ENCODE measurements at regions not wholly inside any gene's neighbourhood (a gene's known extent, or its start where the extent isn't known, plus 50 kb on each side); places are given as distances from the start of the nearest gene placed in this dataset.
"Not testable (repeated sequence)": the region's sequence is repeated elsewhere in the genome, so short reads cannot be mapped to it uniquely, and the experiment has no call there.

DNA sequence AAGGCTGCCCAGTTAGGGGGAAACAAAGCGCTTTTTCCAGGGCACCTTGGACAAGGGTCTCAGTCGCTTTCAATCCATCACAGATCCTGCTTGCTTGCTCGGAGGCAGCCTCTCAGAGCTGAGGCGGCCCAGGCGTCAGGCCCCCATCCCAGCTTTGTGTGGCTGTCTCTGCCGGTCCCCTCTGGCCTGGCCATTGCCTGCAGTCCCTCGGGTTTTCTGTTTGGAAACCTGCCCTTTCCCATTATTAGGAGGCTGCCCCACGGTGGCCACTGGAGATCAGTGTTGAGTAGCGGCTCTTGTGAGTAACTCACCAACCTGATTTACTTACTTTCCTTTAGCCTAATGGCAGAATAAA, 216.1 kb downstream of the GLRX3 start:
- no peak for DNase-seq

DNA sequence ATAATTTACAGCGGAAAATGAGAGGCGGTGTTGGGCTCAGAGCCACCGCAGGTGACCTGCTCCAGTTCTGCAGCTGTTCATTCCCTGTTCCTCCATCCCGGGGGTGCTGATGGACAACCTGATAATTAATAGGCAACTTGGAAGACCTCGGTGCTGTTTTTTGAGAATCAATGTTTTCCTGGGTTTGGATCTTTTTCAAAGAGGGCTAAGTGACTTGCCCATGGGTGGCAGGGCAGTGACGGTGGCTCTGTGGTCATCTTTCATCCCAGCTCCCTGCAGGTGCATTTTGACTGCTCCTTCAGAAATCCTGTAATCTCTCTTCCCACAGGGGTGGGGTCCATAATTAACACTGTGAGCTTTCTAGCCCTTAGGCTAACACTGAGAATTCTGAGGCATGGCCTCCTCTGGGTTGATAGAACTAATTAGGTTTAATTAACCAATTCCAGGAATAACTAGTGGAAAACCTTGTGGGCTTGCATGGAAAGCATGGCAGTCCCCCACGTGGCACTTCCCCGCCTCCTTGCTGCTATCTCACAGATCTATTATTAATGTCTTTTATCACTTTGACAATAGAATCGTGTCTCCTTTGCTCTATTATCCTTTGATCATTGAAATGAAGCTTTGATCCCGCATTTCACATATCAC, 217.9 kb downstream of the GLRX3 start:
- no peak for DNase-seq

DNA sequence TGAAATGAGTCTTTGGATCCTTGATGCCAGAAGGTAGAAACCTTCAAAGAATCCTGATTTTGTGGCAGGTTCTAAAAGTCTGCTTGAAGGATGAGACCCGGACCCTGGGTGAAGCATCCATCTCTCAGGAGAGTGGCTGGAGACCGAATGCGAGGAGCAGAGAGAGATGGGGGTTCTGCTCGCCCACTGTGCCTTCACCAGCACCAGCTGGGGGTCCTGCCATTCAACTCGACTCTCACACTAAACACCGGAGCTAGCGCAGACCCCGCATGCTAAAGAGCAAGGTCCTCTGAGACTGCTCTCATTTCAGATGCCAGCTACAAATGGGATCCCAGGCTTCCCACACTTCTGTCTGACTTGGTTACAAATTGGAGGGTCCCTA, 218.4 kb downstream of the GLRX3 start:
- no peak for DNase-seq

DNA sequence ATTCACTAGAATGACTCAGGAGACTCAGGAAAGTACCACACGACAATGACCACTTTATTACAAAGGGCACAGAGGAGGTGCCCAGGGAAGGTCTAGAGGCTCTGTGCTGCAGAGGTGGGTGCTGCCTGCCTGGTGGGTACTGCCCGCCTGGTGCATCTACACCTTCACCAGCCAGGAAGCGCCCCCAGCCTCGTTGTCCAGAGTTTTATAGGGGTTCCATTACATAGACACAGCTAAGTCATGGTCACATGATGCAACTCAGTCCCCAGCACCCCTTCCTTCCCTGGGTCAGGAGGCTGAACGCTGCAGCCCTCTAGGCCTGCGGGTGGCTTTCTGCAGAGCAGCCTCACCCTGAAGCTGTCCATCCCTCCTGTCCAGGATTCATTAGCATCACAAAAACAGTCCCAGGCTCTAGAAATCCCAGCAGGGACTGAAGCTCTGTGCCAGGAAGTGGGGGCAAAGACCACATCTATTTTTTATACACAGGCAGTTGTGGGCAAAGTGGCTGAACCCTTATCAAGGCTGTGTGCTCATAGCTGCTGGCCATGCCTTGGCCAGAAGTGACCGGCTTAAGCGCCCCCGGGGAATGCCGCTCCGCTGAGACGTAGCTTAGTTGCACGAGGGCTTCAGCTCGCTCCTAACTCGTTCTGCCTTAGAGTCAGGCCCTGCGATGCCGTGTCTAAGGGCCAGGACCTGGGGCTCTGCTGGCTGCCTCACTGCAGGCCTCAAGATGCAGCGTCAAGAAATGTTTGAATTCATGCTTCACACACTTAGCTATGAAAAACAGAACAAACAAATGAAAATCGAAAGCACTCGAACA, 219.0 kb downstream of the GLRX3 start:
- no peak for DNase-seq

DNA sequence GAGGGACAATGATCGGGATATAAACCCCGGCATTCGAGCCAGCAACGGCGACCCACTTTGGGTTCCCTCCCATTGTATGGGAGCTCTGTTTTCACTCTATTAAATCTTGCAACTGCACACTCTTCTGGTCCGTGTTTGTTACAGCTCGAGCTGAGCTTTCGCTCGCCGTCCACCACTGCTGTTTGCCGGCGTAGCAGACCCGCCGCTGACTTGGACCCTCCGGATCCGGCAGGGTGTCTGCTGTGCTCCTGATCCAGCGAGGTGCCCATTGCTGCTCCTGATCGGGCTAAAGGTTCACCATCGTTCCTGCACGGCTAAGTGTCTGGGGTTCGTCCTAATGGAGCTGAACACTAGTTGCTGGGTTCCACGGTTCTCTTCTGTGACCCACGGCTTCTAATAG, 220.2 kb downstream of the GLRX3 start:
- not testable (repeated sequence) for DNase-seq

DNA sequence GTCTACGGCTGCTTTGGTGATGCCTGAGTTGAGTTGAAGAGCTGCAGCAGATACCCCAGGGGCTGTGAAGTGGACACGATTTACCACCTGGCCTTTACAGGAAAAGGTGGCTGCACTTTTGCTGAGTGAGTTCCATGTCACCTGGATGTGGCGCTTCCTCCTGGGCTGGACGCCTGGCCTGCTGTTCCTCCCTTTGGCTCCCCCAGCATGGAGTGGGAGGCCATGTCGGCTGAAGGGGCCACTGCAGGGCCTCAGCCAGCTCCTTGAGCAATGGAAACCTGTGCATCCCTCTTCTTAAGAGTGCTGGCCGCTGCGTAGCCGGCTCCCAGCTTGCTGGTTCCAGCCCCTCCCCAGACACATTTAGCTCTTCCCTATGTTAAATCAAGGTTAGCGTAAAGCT, 221.0 kb downstream of the GLRX3 start:
- DNase-seq: no peak

DNA sequence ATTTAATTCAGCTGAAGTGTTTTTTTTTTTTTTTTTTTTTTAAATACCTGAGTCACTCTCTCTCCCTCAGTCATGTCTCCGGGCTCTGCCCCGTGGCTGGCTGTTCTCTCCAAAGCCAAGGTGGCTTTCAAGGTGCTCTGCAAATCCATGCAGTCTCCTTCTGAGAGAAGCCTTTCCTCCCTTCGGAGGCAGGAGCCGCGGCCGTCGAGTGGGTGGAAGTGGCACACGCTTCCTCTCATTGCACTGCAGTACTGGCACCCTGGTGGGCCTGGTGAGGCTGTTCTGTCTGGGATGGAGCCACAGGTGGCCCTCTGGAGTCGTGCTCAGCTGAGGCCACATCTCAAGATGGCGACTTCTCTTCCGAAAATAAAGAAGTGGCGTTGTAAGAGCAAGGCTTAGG, 221.8 kb downstream of the GLRX3 start:
- DNase-seq: no peak

DNA sequence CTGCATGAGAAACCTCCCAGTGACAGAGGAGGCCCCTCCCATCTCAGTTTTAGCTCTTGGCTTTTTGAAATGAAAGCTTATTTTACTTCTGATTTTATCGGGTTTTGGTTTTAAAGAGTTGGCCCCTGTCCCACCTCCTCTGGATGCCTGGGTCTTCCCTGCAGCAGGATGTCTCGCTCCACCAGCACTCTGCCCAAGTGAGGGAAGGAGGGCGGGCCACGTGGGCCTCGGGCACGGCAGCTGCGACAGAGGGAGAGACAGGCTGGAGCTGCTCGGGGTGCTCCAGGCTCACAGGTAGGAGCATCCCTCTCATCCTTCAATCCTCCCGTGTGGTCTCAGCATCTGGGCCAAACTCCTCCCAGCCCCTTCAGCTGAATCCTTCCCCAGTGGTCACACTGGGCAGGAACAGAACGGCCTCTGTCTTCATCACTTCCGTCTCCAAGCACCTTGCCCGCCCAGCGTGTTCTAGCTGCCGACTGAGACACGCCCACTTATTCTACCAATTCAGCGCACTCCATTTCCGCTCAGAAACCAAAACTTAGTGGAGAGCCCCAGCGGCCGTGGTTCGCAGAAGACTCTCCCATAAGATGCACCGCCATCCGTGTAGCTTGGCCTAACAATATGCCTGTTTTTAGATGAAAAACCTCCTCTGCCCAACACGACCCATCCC, 222.9 kb downstream of the GLRX3 start:
- no peak for DNase-seq

DNA sequence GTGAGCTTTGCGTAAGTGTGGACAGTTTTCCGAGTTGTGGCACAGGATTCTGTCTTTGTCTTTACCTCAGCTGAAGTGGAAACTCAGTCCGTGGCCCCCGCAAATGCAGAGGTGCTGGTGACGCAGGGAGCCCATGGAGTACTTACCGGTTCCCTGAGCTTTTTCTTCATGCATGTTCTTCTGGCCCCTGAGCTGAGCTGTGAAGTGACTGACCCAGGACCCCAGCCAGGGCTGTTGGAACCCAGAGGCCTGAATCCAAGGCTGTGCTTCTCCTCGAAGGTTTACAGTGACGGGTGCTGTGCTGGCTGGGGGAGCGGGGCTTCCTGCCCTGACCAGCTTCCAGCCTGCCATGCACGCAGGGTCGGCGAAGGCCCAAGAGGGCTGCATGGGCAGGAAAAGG, 223.5 kb downstream of the GLRX3 start:
- DNase-seq: no peak

DNA sequence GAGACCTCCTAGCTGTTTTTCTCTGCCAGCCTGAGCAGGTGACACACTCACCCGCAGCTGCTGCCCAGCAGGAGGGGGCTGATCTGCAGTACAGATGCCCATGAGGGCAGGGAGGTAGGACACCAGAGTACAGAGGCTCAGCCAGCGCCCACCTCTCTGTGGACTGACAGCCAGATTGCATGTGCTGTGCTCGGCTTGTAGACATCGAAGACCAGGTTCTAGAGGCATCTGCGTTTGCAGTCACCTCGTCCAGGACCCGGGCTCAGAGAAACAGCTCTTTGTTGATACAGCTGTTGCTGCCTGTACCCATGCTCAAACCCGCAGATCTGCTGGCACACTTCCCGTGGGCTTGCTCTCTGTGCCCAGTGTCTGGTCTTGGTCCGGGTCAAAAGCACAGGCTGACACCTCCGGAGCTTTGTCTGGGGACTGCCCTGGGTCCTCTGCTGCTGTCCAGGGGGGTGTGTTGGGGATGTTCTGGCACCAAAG, 224.7 kb downstream of the GLRX3 start:
- no peak for DNase-seq

DNA sequence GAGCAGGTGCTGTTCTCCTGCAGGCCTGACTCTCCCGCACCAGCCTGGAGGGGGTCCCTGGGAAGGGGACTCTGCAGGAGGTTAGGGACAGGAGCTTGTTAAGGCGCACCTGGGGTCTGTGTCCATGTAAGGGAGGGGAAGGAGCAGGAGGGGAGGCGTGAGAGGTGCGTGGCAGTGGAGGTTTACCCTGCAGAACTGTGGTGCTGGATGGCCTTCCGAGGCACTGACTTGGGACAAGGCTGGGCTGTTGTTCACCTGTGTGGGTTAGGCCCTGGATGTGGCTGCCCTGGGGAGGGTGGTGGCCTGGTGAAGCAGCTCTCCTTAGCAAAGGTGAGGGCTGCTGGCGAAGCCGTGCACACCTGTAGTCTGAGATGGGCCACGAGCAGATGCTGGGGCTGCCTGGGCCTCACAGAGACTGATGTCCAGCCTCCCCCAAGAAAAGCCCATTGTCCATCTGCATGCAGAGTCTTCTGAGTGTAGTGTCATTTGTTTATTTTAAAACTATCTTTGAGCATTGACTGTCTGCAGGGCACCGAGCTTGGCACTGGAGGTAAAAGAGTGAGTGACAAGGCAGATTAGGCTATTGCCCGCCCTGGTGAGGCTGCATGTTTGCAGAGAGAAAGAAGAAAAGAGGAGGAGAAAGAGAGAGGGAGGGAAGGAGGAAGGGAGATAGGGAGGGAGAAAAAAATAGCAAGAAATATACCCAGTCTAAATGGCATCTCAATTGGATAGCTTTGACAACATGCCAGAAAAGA, 225.3 kb downstream of the GLRX3 start:
- DNase-seq: no peak

DNA sequence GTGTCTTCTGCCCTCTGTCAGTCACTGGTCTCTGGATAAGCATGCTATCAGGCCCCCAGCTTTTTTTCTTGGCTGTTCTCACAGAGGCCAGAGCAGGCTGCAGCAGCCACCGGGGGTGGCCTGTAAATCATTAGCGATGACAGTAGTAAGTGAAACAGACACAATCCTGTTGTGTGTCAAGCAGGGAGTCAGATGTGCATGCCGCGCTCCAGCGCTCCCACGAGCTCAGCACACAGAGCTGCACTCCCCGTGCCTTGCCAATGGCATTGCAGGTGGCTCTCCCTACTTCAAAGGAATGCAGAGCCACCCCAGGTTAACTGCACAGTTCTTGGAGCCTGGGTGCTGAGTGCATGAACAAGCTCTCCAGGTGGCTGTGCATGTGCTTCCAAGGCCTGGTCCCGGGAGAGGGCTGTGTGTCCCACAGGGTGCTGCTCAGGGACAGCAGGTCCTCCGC, 226.1 kb downstream of the GLRX3 start:
- no peak for DNase-seq

DNA sequence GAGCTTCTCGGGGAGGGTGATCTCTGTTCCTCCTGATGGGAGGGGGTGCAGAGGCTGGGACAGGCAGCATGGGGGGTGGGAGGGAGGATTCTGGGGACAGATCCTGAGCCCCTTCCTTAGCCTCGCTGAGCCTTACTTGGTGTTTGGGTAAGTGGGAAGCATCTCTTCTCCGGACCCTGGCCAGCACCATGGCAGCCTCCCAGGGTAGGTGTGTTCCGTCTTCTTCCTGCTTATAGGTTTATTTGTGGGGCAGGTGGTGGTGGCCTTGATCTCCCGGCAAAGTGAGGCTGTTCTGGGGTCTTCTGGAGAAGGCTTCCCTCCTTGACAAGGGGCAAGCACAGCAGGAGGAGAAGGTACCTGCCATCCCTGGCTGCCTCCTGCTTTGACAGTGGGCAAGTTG, 226.9 kb downstream of the GLRX3 start:
- no peak for DNase-seq

DNA sequence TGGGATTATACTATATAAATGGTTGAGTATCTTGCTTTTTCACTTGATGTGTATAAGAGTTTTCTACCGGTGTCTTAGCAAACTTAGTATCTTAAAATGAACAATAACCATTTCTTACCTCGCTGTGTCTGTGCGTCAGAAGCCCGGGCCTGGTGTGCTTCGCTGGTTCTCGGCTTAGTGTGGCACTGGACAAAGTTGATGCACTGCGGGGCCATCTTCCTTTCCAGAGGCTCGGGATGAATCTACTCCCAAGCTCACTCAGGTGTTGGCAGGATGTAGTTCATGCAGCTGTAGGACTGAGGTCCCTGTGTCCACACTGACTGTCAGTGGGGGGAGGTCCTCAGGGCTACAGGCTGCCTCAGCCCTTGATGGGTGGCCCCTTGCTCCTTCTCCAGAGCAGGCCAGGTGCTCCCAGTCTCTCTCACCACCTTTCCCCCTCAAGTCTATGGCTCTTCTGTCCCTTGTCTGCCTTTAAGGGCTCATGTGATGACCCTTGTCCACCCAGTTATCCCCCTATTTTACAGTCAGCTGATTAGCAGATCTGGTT, 227.8 kb downstream of the GLRX3 start:
- no peak for DNase-seq

DNA sequence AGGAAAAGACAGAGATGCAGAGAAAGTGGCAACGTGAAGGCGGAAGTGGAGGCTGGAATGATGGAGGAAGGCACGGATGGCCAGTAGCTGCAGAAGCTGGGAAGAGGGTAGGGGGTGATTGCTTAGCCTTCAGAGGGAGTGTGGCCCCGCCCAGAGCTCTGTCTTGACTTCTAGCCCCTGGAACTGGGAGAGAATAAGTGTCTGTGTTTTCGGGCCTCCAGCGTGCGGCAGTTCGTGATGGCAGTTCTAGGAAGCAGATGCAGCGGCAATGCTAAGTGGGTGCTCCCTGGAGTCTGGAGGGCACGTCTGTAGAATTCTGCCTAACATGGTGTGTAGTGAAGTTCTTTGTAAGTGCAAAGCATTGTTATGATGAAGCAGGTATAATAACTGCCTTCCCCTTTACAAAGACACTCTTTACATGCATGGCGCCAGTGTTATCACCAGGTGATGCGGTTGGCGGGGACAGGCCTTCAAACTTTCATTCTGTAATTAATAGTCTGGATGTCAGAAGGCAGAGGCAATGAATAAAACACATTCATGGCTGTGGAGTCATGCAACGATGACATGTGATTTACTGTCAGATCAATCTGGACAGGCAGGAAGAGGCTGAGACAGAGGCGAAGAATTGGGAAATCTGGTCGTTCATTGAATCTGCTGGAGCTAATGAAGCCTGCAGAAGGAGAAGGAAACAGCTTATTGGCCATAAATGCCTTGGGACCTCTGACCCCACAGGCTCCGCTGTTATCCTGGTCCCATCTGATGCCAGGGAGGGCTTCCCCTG, 228.6 kb downstream of the GLRX3 start:
- no peak for DNase-seq

DNA sequence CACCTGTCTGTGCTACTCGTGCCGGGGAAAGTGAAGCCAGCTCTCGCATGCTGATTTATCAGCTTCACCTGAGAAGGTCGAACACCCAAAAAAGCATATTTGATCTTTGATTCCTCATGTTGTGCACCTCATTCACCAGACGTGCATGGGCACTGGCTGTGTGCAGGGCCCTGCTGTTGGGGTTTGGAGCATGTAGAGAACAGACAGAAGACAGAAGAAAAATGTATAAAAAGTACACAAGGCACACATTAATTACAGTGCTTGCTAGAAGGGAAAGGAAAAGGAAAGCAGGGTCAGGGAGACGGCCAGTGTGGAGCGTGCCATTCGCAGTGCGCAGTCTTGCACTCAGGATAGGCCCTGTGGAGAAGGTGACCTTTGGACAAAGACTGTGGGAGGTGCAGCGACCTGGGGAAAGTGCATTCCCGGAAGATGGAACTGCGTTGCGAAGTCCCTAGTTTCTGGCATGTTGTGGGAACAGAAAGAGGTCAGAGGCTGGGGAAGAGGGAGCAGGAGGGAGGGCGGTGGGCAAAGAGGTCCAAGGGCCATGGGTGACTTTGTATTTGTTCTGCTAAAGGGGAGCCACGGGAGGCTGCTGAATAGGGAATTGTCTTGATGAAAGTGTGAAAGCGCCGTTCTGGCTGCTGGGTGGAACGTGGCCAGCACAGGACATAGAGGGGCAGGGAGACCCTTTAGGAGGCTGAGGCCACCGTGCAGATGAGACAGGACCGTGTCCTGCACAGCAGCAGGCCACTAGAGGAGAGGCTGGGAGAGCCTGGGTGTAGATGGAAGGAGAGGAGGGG, 232.8 kb downstream of the GLRX3 start:
- no peak for DNase-seq

DNA sequence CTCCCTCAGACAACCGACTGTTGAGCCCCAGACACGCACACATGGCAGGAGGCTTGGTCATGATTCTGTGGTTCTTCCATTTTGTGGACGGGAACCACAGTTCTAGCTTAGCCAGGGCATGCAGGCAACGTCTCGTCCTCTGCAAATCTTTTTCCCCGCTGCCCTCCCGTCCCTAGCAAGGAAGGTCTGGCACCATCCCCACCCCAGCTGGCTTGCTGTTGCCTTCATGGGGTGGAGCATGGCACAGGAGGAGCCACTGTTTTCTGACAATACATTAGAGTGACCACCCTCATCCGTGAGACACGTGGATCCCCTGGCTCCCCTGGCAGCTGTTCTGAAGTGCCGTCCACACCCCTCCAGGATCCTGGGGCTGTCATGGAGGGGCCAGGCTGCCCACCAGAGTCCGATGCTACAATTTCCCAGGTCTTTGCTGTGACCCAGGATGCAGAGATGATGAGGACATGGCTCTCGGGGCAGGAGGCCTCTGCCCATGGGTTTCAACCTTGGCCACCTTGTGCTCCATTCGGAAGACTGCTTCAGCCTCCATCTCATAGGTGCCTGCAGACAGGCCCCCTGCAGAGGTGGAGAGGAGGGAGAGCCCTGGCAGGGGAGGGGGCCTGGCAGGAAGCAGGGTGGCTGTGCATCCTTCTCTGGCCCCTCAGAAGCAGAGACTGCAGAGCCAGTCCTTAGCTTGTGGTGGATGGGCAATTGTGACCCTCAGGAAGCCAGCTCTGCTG, 233.6 kb downstream of the GLRX3 start:
- no peak for DNase-seq

DNA sequence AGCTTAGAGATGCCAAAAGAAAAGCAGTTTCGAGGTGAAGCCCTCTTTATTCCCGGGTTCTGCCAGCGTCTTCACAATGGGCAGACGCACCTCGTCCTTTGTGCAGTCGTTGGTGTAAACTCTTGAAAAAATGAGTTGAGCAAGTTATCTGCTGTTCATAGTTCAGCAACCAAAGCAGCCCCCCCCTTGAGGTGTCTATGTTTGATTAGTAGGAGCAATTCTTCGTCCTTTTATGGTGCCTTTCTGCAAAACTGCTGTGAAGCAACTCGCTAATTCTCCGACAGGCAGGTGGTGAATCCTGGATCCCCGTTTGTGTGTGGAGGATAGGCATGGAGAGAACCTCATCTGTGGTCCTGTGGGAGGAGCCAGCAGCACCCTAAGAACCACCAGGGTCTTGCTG, 234.5 kb downstream of the GLRX3 start:
- DNase-seq: no peak

DNA sequence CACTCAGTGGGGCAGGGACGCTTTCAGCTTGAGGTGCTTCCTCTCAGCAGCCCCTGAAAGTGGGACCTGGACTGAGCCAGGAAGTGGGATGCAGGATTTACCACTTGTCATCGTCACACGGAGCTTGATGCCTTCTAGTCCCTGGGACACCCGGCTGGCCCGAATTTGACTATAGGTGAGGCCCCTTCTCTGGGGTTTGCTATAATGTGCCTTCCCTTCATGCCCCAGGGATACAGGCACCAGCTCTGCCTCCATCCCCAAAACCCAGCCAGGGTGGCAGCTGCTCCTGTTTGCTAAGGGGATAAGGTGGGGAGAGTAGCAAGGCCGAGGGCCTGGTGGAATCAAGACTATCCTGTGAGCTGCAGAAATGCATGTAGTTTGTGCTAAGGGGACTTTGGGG, 235.0 kb downstream of the GLRX3 start:
- no peak for DNase-seq

DNA sequence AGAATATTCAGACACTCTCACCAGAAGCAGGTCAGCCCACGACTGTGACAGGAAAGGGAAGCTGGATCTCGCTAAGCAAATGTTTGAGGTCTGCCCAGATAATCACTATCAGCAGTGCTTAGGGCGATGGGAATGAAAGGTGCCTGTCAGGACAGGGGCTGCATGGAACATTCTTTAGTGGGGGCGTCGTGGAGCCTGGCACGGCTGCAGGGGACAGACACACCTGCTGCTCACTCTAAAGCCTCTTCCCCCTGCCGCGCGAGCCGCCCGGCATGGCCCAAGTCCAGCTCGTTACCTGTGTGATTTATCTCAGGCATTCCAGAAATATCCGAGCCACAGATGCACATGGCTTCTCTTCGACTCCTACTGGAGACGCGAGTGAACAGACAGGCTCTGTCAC, 235.5 kb downstream of the GLRX3 start:
- no peak for DNase-seq

DNA sequence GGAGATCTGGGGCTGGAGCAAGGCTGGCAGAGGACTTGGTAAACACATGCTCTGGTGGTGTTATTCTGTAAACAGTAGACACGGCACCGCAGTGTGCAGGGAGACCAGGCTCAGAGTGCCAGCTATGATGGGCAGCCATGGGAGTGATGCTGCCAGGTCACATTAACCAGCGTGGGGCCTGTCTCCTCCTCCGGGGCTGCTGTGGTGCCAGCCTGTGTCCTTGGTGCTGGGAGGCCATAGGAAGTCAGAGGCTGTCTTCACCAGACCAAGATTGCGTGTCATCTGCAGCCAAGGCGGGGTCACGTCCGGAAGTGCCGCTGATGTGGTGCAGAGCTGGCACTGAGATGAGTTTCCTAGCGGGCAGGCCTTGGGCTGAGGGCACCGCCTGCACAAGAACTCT, 236.0 kb downstream of the GLRX3 start:
- DNase-seq: no peak

Measured in NCI-H526 (cell line).